Cardiac fibroblast (primary cell): ENCODE measurements at regions not wholly inside any gene's neighbourhood (a gene's known extent, or its start where the extent isn't known, plus 50 kb on each side); places are given as distances from the start of the nearest gene placed in this dataset.

Experiments used
- DNase-seq, 2 donors: peaks; one replicate each; pipeline versions ENCODE4 v3.0.0 to v3.0.0-alpha.2; 2010; ENCODE audit warnings: low read depth in 2 of 2
- H3K4me3 ChIP-seq, 2 donors: replicated peaks in 1 of 2; 1 replicate in 1 of 2; 2 replicates in 1 of 2; pipeline ENCODE4 v1.5.1; 2011; ENCODE audit warnings: low read depth in 2 of 2, low read length in 2 of 2, mild to moderate bottlenecking in 2 of 2, moderate library complexity in 1 of 2
- TF ChIP-seq, protein P1 (sequence below): IDR thresholded peaks from one replicate; pipeline ENCODE4 v1.5.1; 2011; ENCODE audit warnings: low read depth, mild to moderate bottlenecking, low read length, inconsistent platforms

DNA sequence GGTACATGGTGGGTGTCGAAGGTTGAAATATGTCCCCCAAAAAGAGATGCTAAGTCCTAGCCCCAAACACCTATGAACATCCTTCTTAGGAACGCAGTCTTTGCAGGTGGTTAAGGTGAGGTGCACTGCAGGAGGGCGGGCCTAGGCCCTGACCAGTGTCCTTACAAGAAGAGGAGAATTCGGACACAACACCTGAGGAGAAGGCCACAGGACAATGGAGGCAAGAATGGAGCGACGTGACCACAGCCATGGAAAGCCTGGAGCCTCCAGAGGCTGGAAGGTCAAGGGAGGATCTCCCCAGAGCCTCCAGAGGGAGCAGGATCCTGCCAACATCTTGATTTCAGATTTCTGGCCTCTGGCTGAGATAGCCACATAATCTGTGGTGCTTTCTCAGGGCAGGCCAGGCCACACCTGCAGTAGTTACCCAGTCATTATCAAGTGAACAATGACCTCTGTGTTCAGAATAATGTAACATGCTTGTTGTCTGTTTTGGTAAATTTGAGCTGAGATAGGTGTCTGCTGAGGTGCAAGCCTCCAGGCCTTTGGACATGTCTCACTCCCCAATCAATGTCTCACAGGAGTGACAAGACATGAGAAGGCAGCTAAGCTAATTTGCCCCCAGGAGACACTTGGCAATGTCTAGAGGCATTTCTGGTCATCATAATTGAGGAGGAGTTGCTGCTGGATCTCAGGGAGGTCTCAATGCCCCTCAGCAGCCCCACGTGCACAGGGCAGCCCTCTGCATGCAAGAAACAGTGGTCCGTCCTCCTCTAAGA lies 498.9 kb downstream of the BRD1 start:
- DNase-seq: no peak
- H3K4me3 ChIP-seq: no peak overlapping the region
- TF ChIP-seq, protein P1, sequence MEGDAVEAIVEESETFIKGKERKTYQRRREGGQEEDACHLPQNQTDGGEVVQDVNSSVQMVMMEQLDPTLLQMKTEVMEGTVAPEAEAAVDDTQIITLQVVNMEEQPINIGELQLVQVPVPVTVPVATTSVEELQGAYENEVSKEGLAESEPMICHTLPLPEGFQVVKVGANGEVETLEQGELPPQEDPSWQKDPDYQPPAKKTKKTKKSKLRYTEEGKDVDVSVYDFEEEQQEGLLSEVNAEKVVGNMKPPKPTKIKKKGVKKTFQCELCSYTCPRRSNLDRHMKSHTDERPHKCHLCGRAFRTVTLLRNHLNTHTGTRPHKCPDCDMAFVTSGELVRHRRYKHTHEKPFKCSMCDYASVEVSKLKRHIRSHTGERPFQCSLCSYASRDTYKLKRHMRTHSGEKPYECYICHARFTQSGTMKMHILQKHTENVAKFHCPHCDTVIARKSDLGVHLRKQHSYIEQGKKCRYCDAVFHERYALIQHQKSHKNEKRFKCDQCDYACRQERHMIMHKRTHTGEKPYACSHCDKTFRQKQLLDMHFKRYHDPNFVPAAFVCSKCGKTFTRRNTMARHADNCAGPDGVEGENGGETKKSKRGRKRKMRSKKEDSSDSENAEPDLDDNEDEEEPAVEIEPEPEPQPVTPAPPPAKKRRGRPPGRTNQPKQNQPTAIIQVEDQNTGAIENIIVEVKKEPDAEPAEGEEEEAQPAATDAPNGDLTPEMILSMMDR: no peak

DNA sequence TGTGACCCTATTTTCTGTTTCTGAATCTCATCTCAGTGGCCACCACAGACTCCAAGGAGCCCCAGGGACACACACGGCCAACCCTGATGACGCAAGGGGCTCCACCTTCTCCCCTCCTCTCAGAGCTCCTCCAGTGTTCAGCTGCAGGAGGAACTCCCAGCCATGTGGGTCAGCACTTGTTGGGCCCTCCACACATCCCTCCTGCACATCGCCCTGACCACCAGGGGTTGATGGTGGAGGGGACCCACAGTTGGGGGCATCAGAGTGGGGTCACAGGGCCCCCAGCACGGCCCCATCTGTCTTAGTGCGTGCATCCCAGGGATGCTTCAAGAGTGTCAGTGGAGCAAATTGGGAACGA lies 499.6 kb downstream of the BRD1 start:
- DNase-seq: no peak
- TF ChIP-seq, protein P1: no peak
- no peak overlapping the region for H3K4me3 ChIP-seq

DNA sequence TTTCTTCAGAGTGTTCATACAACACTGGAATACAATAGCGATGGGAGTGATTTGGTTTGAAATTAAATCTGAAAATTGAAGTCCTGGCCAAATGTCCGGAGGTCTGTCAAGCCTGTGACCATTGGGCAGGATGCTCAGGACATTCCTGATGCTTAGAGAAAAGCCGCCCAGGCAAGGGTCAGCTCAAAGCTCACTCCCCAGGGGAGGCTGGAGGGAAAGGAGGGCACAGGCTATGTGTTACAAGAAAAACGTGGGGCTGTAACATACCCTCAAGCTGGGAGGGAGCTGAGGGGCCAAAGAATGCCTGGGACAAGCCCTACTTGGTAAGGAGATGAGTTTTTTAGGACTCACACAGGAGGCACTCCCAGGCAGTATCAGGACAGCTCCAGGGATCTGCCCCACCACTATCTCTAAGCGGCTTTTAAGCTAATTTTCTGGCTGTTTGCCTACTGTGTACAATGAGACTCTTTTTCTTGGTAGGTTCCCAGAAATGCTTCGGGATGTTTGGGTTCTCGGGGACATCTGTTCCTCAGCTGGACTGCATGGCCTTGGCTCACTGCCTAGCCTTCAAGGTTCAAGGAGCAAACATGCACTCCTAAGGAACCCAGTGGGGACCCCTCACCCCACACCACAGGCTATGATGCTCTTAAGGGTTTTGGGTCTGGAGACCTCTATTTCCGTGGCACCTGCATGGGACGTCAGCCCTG lies 500.1 kb downstream of the BRD1 start:
- H3K4me3 ChIP-seq: no peak overlapping the region
- TF ChIP-seq, protein P1: no peak
- DNase-seq: no peak

DNA sequence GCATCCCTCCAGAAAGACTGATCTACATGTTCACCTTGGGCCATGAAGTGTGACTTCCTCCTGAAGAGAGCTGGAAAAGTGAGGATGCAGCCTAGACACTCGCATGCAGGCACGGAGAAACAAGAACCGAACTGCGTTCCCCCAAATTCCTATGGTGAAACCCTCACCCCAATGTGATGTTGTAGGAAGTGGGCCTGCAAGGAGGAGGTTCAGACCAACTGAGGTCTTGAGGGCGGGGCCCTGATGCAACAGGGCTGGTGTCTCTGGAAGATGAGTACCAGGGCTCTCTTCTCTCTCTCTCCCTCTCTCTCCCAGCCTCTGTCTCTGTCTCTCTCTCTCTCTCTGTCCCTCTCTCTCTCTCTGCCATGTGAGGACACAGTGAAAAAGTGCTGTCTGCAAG lies 501.1 kb downstream of the BRD1 start:
- H3K4me3 ChIP-seq: no peak overlapping the region
- TF ChIP-seq, protein P1: no peak
- no peak for DNase-seq

DNA sequence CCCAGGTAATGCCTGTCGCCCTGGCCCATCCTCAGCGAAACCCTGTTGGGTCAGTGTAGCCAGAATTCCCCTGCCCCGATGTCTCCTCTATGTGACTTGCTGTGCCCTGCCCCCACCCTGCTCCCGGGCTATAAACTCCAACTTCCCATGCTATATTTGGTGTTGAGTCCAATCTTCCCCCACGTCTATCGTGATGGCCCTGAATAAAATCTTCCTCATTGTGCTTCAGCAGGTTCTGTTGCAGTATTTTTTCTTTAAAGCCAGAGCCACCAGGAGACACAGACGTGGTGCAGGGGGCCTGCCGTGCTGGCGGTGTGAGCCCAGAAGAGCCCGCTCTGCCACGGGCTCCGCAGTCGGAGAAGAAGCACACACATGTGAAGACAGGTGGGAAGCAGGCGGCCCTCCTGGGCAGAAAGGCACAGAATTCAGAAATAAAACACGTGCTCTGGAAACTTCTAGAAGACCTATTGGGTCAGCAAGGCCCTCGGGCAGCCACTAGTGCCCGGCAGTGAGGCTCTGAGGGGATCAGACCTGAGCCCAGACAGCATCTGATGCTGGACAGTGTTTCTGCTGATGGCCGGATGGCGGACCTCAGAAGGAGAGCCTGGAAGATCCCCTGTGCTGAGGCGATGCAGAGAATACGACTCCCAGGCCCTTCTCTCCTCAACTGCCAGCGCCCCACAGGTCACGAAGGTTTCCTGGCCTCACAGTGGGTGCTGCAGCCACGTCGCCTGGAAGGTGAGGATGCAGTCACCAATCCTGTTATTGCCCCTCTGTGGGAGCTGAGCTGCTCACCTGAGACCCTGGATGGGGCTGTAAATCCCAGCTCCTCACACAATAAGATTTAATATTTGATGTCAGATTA lies 501.9 kb downstream of the BRD1 start:
- DNase-seq: no peak
- no peak overlapping the region for H3K4me3 ChIP-seq
- TF ChIP-seq, protein P1: no peak

DNA sequence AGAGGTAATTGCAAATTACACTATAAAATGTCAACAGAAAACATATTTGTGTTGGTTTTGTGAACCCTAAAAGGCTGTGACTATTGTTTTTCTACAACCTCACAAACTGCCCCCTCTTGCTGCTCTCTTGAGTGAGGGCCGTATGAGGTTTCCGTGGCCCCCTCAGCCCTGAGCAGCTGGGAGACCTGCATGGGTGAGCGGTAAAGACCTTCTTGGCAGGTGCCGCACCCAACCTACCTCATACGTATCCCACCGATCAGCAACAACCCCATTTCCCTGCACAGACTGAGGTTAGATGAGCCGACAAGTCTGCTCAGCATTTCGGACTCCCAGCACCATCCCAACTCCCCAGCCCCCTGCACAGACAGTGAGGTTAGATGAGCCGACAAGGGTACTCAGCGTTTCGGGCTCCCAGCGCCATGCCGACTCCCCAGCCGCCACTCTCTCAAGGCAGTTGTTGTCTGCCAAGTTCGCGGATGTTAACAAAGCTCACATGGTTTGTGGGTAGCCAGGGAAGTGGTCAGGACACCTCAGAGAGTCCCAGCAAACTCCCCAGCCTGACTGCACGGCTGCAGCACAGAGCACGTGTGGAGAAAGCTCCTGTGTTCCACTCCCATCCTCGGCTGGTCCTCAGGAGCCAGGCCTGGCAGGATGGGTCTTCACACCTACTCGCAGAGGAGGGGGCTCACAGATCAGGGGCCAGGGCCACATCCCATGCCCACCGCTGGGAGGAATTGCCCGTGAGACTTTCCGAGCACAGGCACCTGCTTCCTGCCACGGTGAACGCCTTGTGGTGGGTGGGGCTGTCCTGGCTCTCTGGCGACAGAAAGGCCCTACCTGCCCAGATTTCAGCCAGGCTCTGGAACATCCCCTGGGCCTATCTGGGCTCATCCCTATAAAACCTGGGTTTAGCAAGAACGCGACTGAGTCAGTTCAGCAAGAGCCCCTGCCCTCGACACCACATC lies 502.9 kb downstream of the BRD1 start:
- DNase-seq: no peak
- H3K4me3 ChIP-seq: no peak overlapping the region
- TF ChIP-seq, protein P1: no peak
